ENCODE measurements at regions not wholly inside any gene's neighbourhood (a gene's known extent, or its start where the extent isn't known, plus 50 kb on each side); places are given as distances from the start of the nearest gene placed in this dataset.

GRCh38 chr6:115120391-115120790, 777.6 kb upstream of the HS3ST5 start:
- no peak for ATAC-seq
- peaks cover 10% of the 10 kb centered on the region; the same call in 1 of the 2 replicates for H3K9me3 ChIP-seq (ENCODE audit: control insufficient read depth, insufficient read depth, low read depth, low read length)
- H3K4me1 ChIP-seq (ENCODE audit: control insufficient read depth, insufficient read depth, low read length), result no peaks in the 10 kb centered on the region
- no peaks in the 10 kb centered on the region for H3K36me3 ChIP-seq (ENCODE audit: control insufficient read depth, insufficient read depth, low read length)
- TF ChIP-seq, protein P1, sequence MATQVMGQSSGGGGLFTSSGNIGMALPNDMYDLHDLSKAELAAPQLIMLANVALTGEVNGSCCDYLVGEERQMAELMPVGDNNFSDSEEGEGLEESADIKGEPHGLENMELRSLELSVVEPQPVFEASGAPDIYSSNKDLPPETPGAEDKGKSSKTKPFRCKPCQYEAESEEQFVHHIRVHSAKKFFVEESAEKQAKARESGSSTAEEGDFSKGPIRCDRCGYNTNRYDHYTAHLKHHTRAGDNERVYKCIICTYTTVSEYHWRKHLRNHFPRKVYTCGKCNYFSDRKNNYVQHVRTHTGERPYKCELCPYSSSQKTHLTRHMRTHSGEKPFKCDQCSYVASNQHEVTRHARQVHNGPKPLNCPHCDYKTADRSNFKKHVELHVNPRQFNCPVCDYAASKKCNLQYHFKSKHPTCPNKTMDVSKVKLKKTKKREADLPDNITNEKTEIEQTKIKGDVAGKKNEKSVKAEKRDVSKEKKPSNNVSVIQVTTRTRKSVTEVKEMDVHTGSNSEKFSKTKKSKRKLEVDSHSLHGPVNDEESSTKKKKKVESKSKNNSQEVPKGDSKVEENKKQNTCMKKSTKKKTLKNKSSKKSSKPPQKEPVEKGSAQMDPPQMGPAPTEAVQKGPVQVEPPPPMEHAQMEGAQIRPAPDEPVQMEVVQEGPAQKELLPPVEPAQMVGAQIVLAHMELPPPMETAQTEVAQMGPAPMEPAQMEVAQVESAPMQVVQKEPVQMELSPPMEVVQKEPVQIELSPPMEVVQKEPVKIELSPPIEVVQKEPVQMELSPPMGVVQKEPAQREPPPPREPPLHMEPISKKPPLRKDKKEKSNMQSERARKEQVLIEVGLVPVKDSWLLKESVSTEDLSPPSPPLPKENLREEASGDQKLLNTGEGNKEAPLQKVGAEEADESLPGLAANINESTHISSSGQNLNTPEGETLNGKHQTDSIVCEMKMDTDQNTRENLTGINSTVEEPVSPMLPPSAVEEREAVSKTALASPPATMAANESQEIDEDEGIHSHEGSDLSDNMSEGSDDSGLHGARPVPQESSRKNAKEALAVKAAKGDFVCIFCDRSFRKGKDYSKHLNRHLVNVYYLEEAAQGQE (IDR thresholded peaks at IDR 0.05; ENCODE audit: insufficient read depth in 1 of 2, low read depth in 2 of 2, low read length in 1 of 2), result no peak
- TF ChIP-seq SIN3A (IDR thresholded peaks at IDR 0.05; ENCODE audit: borderline replicate concordance, insufficient read depth, low read depth, low read length), result no peak
- no peak for TF ChIP-seq TCF7L2 (IDR thresholded peaks at IDR 0.05; ENCODE audit: low read depth, low read length)
- TF ChIP-seq, protein P2, sequence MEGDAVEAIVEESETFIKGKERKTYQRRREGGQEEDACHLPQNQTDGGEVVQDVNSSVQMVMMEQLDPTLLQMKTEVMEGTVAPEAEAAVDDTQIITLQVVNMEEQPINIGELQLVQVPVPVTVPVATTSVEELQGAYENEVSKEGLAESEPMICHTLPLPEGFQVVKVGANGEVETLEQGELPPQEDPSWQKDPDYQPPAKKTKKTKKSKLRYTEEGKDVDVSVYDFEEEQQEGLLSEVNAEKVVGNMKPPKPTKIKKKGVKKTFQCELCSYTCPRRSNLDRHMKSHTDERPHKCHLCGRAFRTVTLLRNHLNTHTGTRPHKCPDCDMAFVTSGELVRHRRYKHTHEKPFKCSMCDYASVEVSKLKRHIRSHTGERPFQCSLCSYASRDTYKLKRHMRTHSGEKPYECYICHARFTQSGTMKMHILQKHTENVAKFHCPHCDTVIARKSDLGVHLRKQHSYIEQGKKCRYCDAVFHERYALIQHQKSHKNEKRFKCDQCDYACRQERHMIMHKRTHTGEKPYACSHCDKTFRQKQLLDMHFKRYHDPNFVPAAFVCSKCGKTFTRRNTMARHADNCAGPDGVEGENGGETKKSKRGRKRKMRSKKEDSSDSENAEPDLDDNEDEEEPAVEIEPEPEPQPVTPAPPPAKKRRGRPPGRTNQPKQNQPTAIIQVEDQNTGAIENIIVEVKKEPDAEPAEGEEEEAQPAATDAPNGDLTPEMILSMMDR (IDR thresholded peaks at IDR 0.05), result no peak
- no peak for TF ChIP-seq POLR2AphosphoS5 (IDR thresholded peaks at IDR 0.05; ENCODE audit: low read depth, low read length)
- DNase-seq (ENCODE audit: low read depth, low spot score), result no peak
- H3K27me3 ChIP-seq (ENCODE audit: control insufficient read depth, insufficient read depth, low read length), result no peaks in the 10 kb centered on the region
- H3K4me3 ChIP-seq (ENCODE audit: low read depth in 2 of 2, low read length in 2 of 2), result no peak overlapping the region
- in situ Hi-C loops (cut with HindIII; ENCODE audit: low pct_unique_long_range_greater_than_20kb, low sequenced_read_pairs), result no loop called here
- CTCF ChIA-PET, result no interaction called here
- intact Hi-C loops (cut with micrococcal nuclease; ENCODE audit: unreplicated experiment), result no loop called here
- POLR2A ChIA-PET, result no interaction called here
- no peak overlapping the region for H3K27ac ChIP-seq (ENCODE audit: low read length)
- no TSS peak for BruUV-seq (replicated peaks)

DNA sequence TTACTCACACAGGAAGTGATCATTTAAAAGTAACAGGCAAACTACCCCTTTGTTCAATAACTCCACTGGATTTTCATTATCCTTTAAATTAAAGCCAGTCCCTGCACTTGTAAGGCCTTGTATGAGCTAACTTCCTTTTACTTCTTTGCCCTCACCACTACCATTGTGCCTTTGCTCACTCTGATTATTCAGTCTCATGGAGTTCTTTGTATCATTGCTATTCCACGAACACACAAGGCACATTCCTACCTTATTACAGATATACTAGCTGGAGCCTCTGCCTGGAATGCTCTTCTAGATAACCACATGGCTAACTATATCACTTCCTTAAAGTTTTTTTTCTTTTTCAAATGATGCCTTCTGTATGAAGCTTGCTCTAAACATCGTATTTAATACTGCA, 748.6 kb upstream of the HS3ST5 start:
- CTCF ChIA-PET, result no interaction called here
- H3K9me3 ChIP-seq (ENCODE audit: control insufficient read depth, insufficient read depth, low read depth, low read length), result peaks cover 6% of the 10 kb centered on the region; the same call in 1 of the 2 replicates
- POLR2A ChIA-PET, result no interaction called here

DNA sequence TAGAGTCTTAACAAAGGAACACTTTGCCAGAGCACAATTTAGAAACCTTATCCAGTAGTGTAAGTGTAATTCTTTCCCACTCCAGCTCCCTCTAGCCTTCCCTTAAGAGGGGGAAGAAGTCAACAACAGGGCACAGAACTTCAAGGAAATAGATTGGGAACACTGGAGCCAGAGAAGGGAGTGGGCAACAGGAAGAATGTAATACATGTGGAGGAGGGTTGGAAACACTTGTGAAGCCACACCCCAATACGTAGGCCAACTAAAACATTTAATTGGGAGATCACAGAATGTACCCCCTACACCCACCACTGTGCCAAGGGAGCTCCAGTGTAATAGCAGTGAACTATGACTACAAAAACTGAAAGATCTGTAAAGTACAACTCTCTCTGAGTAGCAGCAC, 735.7 kb upstream of the HS3ST5 start:
- no peak overlapping the region for H3K4me3 ChIP-seq (ENCODE audit: low read depth in 2 of 2, low read length in 2 of 2)
- no peaks in the 10 kb centered on the region for H3K4me1 ChIP-seq (ENCODE audit: control insufficient read depth, insufficient read depth, low read length)
- H3K36me3 ChIP-seq (ENCODE audit: control insufficient read depth, insufficient read depth, low read length), result no peaks in the 10 kb centered on the region
- intact Hi-C loops (cut with micrococcal nuclease; ENCODE audit: unreplicated experiment) (no loop called here), in situ Hi-C loops (cut with HindIII; ENCODE audit: low pct_unique_long_range_greater_than_20kb, low sequenced_read_pairs) (no loop called here)
- no peaks in the 10 kb centered on the region for H3K27me3 ChIP-seq (ENCODE audit: control insufficient read depth, insufficient read depth, low read length)
- no peak for ATAC-seq
- BruUV-seq (replicated peaks), result no TSS peak
- TF ChIP-seq, protein P1 (IDR thresholded peaks at IDR 0.05; ENCODE audit: insufficient read depth in 1 of 2, low read depth in 2 of 2, low read length in 1 of 2), result no peak
- TF ChIP-seq TCF7L2 (IDR thresholded peaks at IDR 0.05; ENCODE audit: low read depth, low read length) (no peak), POLR2AphosphoS5 (IDR thresholded peaks at IDR 0.05; ENCODE audit: low read depth, low read length) (no peak), SIN3A (IDR thresholded peaks at IDR 0.05; ENCODE audit: borderline replicate concordance, insufficient read depth, low read depth, low read length) (no peak)
- TF ChIP-seq, protein P2 (IDR thresholded peaks at IDR 0.05), result no peak
- ChIA-PET CTCF (no interaction called here), POLR2A (no interaction called here)
- H3K9me3 ChIP-seq (ENCODE audit: control insufficient read depth, insufficient read depth, low read depth, low read length), result 0 out of 2 replicates have a peak, but pooled peaks cover 5% of the 10 kb centered on the region
- no peak for DNase-seq (ENCODE audit: low read depth, low spot score)
- H3K27ac ChIP-seq (ENCODE audit: low read length), result no peak overlapping the region

More for the DNA sequence above, 748.6 kb upstream of the HS3ST5 start:
- Histone ChIP-seq H3K4me1 (ENCODE audit: control insufficient read depth, insufficient read depth, low read length) (no peaks in the 10 kb centered on the region), H3K27ac (ENCODE audit: low read length) (no peak overlapping the region), H3K27me3 (ENCODE audit: control insufficient read depth, insufficient read depth, low read length) (no peaks in the 10 kb centered on the region), H3K36me3 (ENCODE audit: control insufficient read depth, insufficient read depth, low read length) (no peaks in the 10 kb centered on the region), H3K4me3 (ENCODE audit: low read depth in 2 of 2, low read length in 2 of 2) (no peak overlapping the region)
- no peak for ATAC-seq
- BruUV-seq (replicated peaks), result no TSS peak
- DNase-seq (ENCODE audit: low read depth, low spot score), result no peak
- intact Hi-C loops (cut with micrococcal nuclease; ENCODE audit: unreplicated experiment) (no loop called here), in situ Hi-C loops (cut with HindIII; ENCODE audit: low pct_unique_long_range_greater_than_20kb, low sequenced_read_pairs) (no loop called here)
- TF ChIP-seq SIN3A (IDR thresholded peaks at IDR 0.05; ENCODE audit: borderline replicate concordance, insufficient read depth, low read depth, low read length) (no peak), TCF7L2 (IDR thresholded peaks at IDR 0.05; ENCODE audit: low read depth, low read length) (no peak)
